ENCODE measurements at regions not wholly inside any gene's neighbourhood (a gene's known extent, or its start where the extent isn't known, plus 50 kb on each side); places are given as distances from the start of the nearest gene placed in this dataset.

DNA sequence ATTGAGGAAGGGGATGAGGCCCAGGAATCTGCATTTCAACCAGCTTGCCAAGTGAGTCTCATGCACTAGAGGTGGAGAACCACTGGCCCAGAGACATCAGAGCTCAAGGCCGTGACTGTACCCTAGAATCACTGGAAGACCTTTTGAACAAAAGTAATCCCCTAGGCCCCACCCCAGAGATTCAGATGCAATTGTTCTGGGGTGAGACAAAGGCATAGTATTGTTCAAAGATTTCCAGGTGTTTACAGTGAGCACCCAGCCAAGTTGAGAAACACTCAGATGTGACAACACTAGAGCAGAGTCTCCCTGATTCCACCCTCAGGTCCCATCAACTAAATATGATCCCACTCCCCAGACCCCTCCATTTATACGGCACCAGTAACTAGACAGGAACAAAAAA, 290.3 kb upstream of the TLE3 start:
- Histone ChIP-seq H3K9ac (ENCODE audit: control insufficient read depth, insufficient read depth, low read length) (no peak overlapping the region), H3K79me2 (ENCODE audit: control insufficient read depth, insufficient read depth, low read length) (no peaks in the 10 kb centered on the region), H3K4me2 (ENCODE audit: control insufficient read depth, insufficient read depth) (no peak overlapping the region), H3K27ac (ENCODE audit: control insufficient read depth, insufficient read depth) (no peak overlapping the region), H2AFZ (ENCODE audit: control insufficient read depth, low read depth, low read length) (no peak overlapping the region), H4K20me1 (ENCODE audit: control insufficient read depth, insufficient read depth) (no peaks in the 10 kb centered on the region), H3K27me3 (replicated peaks in 1 of 2; ENCODE audit: control insufficient read depth in 2 of 2, insufficient read depth in 2 of 2, low read length in 1 of 2) (no peaks in the 10 kb centered on the region; a peak in 1 of 4 replicates), H3K36me3 (ENCODE audit: control insufficient read depth in 2 of 2, insufficient read depth in 2 of 2, low read length in 1 of 2) (no peaks in the 10 kb centered on the region), H3K4me3 (no peak overlapping the region), H3K4me1 (ENCODE audit: control insufficient read depth, insufficient read depth, low read length) (no peaks in the 10 kb centered on the region), H3K9me3 (replicated peaks; ENCODE audit: control insufficient read depth, insufficient read depth, low read length) (no peaks in the 10 kb centered on the region)
- 39% methylated on average over 2 of the region's 2 CpGs for WGBS (ENCODE audit: insufficient coverage, insufficient replicate concordance, low lambda C conversion rate, missing lambda C conversion rate)
- DNase-seq (ENCODE audit: low read depth, low spot score) (no peak), ATAC-seq (no peak), FAIRE-seq (no peak)
- intact Hi-C loops (cut with micrococcal nuclease; ENCODE audit: unreplicated experiment) (no loop called here), in situ Hi-C loops (cut with MboI) (no loop called here)
- RAD21 ChIA-PET (ENCODE audit: unreplicated experiment): no interaction called here
- no TSS peak for BruUV-seq (replicated peaks)
- CTCF ChIA-PET: no interaction called here
- SMC1A ChIA-PET (ENCODE audit: uncharacterized antibody, unreplicated experiment): interaction anchor here (1.8 kb wide), 1 partner anchor 11 kb away, joined by 4 read pairs; no protein-coding TSS in a partner anchor
- POLR2A ChIA-PET: no interaction called here
- TF ChIP-seq WRNIP1 (IDR thresholded peaks at IDR 0.05; ENCODE audit: borderline replicate concordance, low read depth, low read length) (no peak), STAT1 (conservative IDR thresholded peaks at IDR 0.05) (no peak), ZNF24 (IDR thresholded peaks at IDR 0.05) (no peak), ZBTB40 (IDR thresholded peaks at IDR 0.05; ENCODE audit: borderline replicate concordance) (no peak), E4F1 (IDR thresholded peaks at IDR 0.05; ENCODE audit: borderline replicate concordance, partially characterized antibody) (no peak), HDAC2 (IDR thresholded peaks at IDR 0.05) (no peak), KLF5 (IDR thresholded peaks at IDR 0.05; ENCODE audit: partially characterized antibody) (no peak), CREB1 (IDR thresholded peaks at IDR 0.05; ENCODE audit: low read depth) (no peak), NFIC (IDR thresholded peaks at IDR 0.05; ENCODE audit: low read depth, low read length) (no peak)
